ENCODE measurements at regions not wholly inside any gene's neighbourhood (a gene's known extent, or its start where the extent isn't known, plus 50 kb on each side); places are given as distances from the start of the nearest gene placed in this dataset.
"Not testable (repeated sequence)": the region's sequence is repeated elsewhere in the genome, so short reads cannot be mapped to it uniquely, and the experiment has no call there.

GRCh38 chr12:73833746-73834145, 703.9 kb upstream of the ATXN7L3B start:
- H3K27ac ChIP-seq = no peak overlapping the region
- TF ChIP-seq CTCF (IDR thresholded peaks at IDR 0.05) = no peak
- TF ChIP-seq ZFX (IDR thresholded peaks at IDR 0.05; ENCODE audit: borderline replicate concordance) = no peak

- TF ChIP-seq CTCF (IDR thresholded peaks at IDR 0.05) (no peak), ZFX (IDR thresholded peaks at IDR 0.05; ENCODE audit: borderline replicate concordance) (no peak)
- no peak overlapping the region for H3K27ac ChIP-seq
Measured at GRCh38 chr12:73841963-73842362, 695.7 kb upstream of the ATXN7L3B start.

GRCh38 chr12:73863546-73863945, 674.1 kb upstream of the ATXN7L3B start:
- TF ChIP-seq ZFX (IDR thresholded peaks at IDR 0.05; ENCODE audit: borderline replicate concordance) = no peak
- no peak for TF ChIP-seq CTCF (IDR thresholded peaks at IDR 0.05)

GRCh38 chr12:73867147-73867546, 670.5 kb upstream of the ATXN7L3B start:
- no peak overlapping the region for H3K27ac ChIP-seq
- TF ChIP-seq ZFX (IDR thresholded peaks at IDR 0.05; ENCODE audit: borderline replicate concordance) (no peak), CTCF (IDR thresholded peaks at IDR 0.05) (no peak)

More at GRCh38 chr12:73863546-73863945, 674.1 kb upstream of the ATXN7L3B start:
- no peak overlapping the region for H3K27ac ChIP-seq

GRCh38 chr12:73877291-73877690, 660.3 kb upstream of the ATXN7L3B start:
- not testable (repeated sequence) for H3K27ac ChIP-seq

GRCh38 chr12:73892201-73892600, 645.4 kb upstream of the ATXN7L3B start:
- peak overlapping the region; percentile 54 for H3K27ac ChIP-seq
- TF ChIP-seq ZFX (IDR thresholded peaks at IDR 0.05; ENCODE audit: borderline replicate concordance) (no peak), CTCF (IDR thresholded peaks at IDR 0.05) (no peak)

GRCh38 chr12:73898645-73899044, 639.0 kb upstream of the ATXN7L3B start:
- TF ChIP-seq ZFX (IDR thresholded peaks at IDR 0.05; ENCODE audit: borderline replicate concordance) = no peak
- no peak for TF ChIP-seq CTCF (IDR thresholded peaks at IDR 0.05)
- H3K27ac ChIP-seq = no peak overlapping the region

- H3K27ac ChIP-seq = peak overlapping the region; percentile 61
- no peak for TF ChIP-seq ZFX (IDR thresholded peaks at IDR 0.05; ENCODE audit: borderline replicate concordance)
- no peak for TF ChIP-seq CTCF (IDR thresholded peaks at IDR 0.05)
Measured at GRCh38 chr12:73902260-73902659, 635.4 kb upstream of the ATXN7L3B start.
